Right ventricle myocardium superior (tissue), 1 donor: ENCODE measurements at regions not wholly inside any gene's neighbourhood (a gene's known extent, or its start where the extent isn't known, plus 50 kb on each side); places are given as distances from the start of the nearest gene placed in this dataset.
"Not testable (repeated sequence)": the region's sequence is repeated elsewhere in the genome, so short reads cannot be mapped to it uniquely, and the experiment has no call there.

Experiments used
- ATAC-seq: fragments of 200-7000 bp; cut with Tn5 transposase; one replicate; pipeline ENCODE4 v1.9.1; 2020; ENCODE audit warnings: mild to moderate bottlenecking; ENCODE audit not compliant: poor library complexity
- DNase-seq: peaks from one replicate; pipeline ENCODE4 v3.0.0-alpha.2; 2020
- intact Hi-C: fragments of 100-400 bp; cut with DNase I; formaldehyde crosslinking; loops from one replicate; pipeline ENCODE4 v1.11.2; 2022
- donor health status: DM: no; HTN: yes; CAD: no; lungs with severe emphysema.

GRCh38 chr2:40004336-40004735 lies 225.3 kb upstream of the THUMPD2 start:
- intact Hi-C loops, result no loop called here
- no peak for ATAC-seq
- no peak for DNase-seq

GRCh38 chr2:40002339-40002738 lies 223.3 kb upstream of the THUMPD2 start:
- DNase-seq, result no peak
- intact Hi-C loops, result no loop called here
- ATAC-seq, result no peak

DNA sequence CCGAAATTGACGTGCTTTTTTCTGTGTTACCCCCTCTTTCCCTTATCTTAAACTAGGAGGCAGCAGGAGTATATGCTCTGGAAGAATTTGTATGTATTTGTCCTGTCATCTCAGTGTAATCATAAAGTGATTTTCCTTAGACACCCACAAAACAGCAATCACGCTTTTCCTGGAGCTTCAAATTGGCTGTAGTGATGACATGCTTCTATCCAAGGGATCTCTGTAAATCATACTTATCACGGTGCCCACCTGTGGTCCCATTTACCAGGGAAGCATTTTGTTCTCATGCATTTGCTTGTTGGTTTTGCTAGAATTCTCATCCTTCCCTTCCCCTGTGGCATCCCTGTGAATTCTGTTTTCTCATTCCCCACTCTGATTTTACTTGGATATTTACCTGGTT lies 220.8 kb upstream of the THUMPD2 start:
- DNase-seq (no peak), ATAC-seq (no peak)
- intact Hi-C loops, result no loop called here

- DNase-seq (no peak), ATAC-seq (no peak)
- intact Hi-C loops, result no loop called here
Observed at GRCh38 chr2:39998617-39999016, 219.6 kb upstream of the THUMPD2 start.

DNA sequence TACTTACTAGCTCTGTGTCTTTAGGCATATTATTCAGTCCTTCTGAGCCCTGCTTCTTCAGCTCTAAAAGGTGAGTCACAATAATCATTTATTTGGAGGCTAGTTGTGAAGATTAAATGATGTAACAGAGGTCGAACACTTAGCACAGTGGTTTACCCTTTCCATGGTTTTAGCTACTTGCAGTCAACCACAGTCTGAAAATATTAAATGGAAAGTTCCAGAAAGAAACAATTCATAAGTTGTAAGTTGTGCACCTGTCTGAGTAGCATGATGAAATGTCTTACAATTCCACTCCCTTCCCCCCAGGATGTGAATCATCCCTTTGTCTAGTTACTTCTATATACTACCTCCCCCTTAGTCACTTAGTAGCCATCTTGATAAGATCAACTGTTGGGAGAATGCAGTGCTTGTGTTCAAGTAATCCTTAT lies 217.6 kb upstream of the THUMPD2 start:
- intact Hi-C loops, result no loop called here
- DNase-seq, result no peak
- no peak for ATAC-seq

DNA sequence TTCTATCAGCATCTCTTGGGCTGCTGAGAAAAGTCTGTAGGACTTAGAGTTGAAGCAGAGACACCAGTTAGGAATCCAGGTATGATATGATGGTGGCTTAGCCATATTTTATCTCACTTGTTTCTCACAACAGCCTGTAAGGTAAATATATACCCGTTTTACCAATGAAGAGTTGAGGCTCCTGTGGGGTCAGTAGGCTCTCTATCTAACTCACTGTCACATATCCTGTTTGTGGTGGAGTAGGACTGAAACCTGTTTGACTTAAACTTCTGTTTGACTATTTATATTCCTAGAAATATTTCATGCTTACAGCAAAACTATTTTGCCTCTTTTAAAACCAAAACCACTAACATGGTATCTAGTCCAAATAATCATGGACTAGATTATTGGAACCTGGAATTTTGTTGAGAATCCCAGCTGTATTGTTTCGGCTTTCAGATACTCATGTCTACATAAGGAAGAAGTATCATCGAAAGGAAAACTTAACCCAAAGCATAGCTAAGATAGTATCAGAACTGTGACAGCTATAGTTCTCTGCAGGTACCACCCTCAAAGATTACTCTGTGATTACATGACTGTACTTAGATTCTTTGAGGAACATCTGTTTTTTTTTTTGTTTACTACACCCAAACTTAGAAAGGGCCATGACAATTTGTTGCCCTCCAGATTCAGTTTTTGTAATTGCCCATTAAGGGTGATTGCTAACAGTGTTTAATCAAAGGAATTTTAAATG lies 216.1 kb upstream of the THUMPD2 start:
- ATAC-seq, result no peak
- no peak for DNase-seq
- intact Hi-C loops, result no loop called here

DNA sequence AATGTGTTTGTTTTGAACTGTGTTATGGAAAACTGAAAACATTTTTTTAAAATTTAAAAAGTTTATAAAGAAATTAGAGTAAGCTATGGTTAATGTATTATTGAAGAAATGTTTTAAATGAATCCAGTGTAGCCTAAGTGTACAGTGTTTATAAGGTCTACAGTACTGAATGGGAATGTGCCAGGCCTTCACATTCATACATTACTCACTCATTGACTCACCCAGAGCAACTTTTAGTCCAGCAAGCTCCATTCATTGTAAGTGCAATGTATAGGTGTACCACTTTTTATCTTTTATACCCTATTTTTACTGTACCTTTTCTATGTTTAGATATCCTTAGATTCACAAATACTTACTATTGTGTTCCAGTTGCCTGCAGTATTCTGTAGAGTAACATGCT lies 215.1 kb upstream of the THUMPD2 start:
- intact Hi-C loops, result no loop called here
- ATAC-seq (no peak), DNase-seq (no peak)

- no peak for ATAC-seq
- DNase-seq, result no peak
- intact Hi-C loops, result no loop called here
Observed at GRCh38 chr2:39991298-39991697, 212.2 kb upstream of the THUMPD2 start.

DNA sequence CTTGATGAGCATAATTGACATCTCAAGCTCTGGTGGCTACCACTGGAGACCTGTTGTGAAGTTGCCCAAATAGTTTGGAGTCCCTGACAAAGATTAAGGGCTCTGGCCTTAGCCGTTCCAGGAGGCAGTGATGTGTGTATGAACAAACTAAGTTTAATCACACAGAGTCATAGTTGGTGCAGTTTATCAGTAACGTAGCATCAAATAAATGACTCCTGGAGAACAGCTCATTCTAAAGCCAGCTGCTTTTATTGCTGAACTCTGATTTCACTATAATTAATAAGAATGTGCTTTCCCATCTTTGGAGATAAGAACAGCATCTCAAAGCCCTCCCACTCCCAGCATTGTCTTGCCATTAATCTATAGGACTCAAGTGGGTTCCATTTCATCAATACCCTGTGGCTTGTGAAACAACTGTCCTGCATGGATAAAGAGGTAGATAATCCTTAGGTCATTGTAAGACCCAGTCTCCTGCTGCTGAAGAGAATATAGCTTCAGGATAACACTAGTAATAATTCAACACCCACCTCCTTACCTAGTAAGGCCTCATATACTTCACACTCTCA lies 211.4 kb upstream of the THUMPD2 start:
- no peak for ATAC-seq
- DNase-seq, result no peak
- intact Hi-C loops, result no loop called here

- intact Hi-C loops, result no loop called here
- no peak for DNase-seq
- no peak for ATAC-seq
Observed at GRCh38 chr2:39989888-39990287, 210.8 kb upstream of the THUMPD2 start.

GRCh38 chr2:39981883-39982311 lies 202.8 kb upstream of the THUMPD2 start:
- no peak for ATAC-seq
- intact Hi-C loops, result no loop called here
- no peak for DNase-seq

- intact Hi-C loops, result no loop called here
- DNase-seq, result no peak
- no peak for ATAC-seq
Observed at GRCh38 chr2:39975476-39976020, 196.5 kb upstream of the THUMPD2 start.

GRCh38 chr2:39968037-39968436 lies 189.0 kb upstream of the THUMPD2 start:
- DNase-seq (no peak), ATAC-seq (no peak)
- intact Hi-C loops, result no loop called here

DNA sequence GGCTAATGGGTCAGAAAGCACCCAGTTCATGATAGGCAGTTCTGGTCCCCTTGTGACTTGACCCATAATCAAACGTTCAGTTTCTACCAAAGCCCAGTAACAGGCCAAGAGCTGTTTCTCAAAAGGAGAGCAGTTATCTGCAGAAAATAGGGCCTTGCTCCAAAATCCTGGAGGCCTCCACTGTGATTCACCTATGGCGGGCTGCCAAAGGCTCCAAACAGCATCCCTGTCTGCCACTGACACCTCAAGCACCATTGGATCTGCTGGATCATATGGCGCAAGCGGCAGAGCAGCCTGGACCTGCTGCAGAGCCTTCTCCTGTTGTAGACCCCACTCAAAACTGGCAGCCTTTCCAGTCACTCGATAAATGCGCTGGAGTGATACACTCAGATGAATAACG lies 181.6 kb upstream of the THUMPD2 start:
- DNase-seq, intact Hi-C loops, ATAC-seq: not testable (repeated sequence)

DNA sequence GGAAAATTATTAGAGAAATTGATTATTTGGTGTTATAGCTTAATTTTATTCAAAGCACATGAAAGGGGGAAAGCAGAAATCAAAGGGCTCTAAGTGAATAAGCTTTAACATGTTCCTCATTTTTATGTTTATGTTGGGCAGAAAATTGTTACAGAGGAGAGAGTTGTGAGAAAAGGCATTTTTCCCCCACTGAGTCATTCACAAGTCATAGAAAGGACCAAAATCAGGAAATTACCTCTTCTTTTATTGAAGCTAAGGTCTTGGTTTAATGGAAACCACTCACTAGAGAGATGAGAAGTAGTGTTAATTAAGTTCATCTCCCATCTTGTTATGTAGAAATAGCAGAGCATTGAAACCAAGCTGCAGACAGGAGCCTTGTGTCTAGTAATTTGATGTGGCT lies 175.3 kb upstream of the THUMPD2 start:
- intact Hi-C loops, result no loop called here
- no peak for ATAC-seq
- no peak for DNase-seq

- intact Hi-C loops, result no loop called here
- ATAC-seq (no peak), DNase-seq (no peak)
Observed at GRCh38 chr2:39949131-39949530, 170.1 kb upstream of the THUMPD2 start.

DNA sequence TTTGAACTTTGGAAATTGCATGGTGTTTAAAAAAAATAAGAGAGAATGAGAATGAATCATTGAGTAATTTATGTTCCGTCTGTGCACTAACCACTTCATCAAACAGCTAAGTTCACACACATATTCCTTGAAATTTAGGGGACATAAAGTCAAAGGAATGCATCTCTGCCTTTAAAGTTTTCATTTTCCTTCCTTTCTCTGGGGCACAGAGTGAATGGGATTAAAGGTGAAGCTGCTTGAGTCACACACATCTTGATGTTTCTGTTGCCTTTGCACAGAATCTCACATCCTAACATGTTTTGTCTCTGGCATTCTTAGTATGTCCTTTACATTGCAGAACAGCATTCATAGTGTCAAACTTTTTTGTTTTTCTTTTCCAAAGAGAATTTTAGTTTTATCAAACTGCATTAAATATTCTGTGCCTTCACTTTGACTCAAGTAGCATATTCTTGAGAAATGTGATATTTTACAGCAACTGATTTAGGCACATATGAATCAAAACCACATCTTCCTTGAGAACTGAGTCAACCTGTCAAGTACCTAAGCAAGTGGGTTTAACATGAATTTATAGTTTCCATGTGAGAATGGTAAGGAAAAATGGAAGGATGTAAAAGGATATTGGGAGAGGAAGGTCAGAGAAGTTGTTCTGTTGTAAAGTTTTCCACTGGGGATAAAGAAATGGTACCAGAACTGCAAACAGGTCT lies 169.1 kb upstream of the THUMPD2 start:
- no peak for DNase-seq
- intact Hi-C loops, result no loop called here
- no peak for ATAC-seq

DNA sequence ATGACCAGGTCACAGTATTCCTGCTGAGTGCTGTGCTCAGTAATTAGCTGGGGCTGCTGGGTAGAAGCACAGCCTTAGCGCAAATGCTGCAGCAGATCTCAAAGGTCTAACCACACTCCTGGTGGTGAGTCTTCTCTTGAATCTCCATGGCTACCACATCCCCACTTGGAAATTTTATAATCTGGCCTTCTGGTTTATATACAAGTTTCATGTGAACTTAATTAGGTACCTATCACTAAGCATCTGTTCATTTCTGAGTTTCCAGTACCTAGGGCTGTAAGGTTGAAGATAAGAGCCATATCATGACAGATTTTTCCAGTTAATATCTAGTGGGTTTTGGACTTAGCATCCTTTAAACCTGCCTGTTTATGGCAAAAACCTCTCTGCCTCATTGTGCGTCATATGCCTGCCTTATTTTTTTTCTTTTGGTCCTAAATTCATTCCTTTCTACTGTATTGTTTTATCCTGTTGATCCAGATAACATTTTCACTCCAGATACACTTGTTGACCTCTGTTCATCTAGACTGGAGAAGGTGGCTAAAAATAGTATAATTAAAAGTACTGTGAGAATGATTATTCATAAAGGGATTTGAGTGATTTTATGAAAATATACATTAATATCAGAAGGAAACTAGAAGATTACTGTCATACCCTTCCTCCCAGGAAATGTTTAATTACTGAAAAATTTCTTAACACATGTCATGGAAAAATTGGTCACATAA lies 168.4 kb upstream of the THUMPD2 start:
- DNase-seq (no peak), ATAC-seq (no peak)
- intact Hi-C loops, result no loop called here

GRCh38 chr2:39942950-39943349 lies 163.9 kb upstream of the THUMPD2 start:
- intact Hi-C loops, result no loop called here
- ATAC-seq (no peak), DNase-seq (no peak)
